GM21529 (cell line): ENCODE measurements at regions not wholly inside any gene's neighbourhood (a gene's known extent, or its start where the extent isn't known, plus 50 kb on each side); places are given as distances from the start of the nearest gene placed in this dataset.
"Not testable (repeated sequence)": the region's sequence is repeated elsewhere in the genome, so short reads cannot be mapped to it uniquely, and the experiment has no call there.

Source experiments
- ATAC-seq: cut with Tn5 transposase; IDR thresholded peaks from one replicate; pipeline ENCODE4 v1.9.1; 2021; ENCODE audit not compliant: unreplicated experiment

DNA sequence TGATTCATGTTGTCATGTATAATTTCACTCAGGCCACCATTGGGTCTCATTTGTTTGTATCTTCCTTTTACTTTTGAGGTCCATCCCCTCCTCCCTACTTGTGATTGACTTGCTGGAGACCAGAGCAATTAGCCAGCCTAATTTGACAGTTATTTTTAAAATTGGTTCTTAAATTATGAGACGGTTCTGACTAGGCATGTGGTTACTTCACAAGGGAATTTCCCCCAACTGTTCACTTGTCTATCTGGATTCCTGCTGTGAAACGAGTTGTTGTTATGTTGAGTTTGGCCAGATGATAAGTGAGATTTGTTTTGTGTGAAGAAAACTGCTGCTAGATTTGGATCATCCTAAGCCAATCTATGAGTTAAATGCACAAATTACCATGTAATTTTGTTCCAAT is 359.1 kb downstream of the BARHL2 start:
- ATAC-seq = peak; percentile 71

DNA sequence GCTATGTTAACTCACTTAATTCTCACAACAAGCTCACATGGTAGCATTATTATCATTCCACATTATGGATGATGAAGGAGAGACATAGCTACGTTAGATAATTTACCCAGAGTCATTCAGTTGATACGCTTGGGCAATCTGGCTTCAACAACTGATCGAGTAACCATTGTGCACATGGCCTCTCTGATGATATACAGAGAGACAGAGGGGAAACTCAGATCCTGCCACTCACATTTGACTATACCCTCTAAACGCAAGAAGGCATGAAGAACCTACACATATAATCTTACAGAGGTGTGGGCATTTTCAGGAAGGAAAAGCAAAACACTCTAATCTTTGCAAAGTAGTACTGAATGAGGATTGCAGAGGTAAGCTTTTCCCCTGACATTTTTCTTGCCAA is 360.1 kb downstream of the BARHL2 start:
- peak; percentile 52 for ATAC-seq

DNA sequence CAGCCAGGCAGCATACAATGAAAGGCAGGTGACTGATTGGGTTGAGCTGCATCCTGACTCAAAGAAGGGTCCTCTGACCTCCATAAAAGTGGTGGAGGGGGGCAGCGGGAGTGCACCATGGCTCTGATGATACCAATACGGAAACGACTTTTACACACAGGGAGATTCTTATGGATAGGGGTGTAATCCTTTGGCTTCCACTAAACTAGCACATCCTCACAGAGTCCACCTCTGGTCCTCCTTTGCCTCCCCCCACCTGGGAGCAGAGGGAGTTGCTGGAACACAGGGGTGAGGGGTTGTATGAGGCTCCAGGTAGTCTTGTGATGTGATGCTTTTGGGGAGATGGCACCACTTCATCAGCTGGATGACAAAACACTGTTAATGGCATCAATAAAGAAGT is 361.0 kb downstream of the BARHL2 start:
- no peak for ATAC-seq

DNA sequence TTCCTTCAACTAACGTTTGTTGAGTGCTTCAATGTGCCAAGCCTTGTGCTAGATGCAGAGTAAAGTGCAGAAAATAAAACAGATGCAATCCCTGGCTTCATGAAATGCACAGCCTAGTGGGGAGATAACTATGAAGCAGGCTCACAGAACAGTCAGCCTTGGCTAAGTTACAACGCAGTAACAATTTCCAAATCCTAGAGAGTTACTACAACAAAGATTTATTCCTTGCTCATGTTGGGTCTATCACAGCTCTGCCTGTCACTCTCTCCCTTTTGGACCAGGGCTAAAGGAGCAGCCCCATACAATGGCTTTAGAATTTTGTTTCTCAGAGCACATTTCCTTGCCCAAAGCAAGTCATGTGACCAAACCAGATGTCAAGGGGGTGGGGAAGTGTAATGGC is 359.8 kb downstream of the ZNF326 start:
- no peak for ATAC-seq

DNA sequence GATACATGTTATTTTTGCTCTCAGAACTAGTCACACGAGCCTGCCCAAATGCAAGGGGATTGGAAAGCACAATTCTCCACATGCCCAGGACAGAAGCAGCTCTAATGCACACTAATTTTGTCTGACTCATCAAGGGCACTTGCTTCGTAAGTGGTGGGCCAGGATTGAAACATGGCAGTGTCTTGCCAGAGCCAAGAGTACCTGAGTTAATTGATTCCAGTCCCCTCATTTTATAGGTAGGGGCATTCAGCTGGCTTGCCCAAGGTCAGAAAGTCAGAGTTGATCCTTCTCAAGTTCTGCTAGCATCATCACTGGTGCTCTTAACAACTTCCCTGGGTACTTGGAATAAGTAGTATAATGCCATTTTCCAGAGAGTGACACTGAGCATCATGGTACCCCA is 356.1 kb downstream of the ZNF326 start:
- no peak for ATAC-seq

DNA sequence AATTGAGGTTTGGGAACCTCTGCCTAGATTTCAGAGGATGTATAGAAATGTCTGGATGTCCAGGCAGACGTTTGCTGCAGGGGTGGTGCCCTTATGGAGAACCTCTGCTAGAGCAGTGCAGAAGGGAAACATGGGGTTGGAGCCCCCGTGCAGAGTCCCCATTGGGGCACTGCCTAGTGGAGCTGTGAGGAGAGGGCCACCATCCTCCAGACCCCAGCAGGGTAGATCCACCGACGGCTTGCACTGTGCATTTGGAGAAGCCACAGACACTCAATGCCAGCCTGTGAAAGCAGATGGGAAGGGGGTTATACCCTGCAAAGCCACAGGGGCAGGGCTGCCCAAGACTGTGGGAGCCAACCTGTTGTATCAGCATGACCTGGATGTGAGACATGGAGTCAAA is 354.6 kb downstream of the ZNF326 start:
- ATAC-seq = no peak

DNA sequence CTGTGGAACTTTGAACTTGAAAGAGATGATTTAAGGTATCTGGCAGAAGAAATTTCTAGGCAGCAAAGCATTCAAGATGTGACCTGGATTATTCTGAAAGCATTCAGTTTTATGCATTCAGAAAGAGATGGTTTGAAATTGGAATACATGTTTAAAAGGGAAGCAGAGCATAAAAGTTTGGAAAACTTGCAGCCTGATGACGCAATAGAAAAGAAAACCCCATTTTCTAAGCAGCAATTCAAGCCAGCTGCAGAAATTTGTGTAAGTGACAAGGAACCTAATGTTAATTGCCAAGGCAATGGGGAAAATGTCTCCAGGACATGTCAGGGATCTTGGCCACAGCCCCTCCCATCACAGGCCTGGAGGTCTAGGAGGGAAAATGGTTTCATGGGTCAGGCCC is 354.0 kb downstream of the ZNF326 start:
- no peak for ATAC-seq

DNA sequence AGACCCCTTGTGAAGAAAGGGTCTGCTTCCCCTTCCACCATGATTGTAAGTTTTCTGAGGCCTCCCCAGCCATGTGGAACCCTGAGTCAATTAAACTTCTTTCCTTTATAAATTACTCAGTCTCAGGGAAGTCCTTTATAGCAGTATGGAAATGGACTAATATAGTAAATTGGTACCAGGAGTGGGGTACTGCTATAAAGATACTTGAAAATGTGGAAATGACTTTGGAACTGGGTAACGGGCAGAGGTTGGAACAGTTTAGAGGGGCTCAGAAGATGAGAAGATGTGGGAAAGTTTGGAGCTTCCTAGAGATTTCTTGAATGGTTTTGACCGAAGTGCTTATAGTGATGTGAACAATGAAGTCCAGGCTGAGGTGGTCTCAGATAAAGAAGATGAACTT is 353.5 kb downstream of the ZNF326 start:
- not testable (repeated sequence) for ATAC-seq

DNA sequence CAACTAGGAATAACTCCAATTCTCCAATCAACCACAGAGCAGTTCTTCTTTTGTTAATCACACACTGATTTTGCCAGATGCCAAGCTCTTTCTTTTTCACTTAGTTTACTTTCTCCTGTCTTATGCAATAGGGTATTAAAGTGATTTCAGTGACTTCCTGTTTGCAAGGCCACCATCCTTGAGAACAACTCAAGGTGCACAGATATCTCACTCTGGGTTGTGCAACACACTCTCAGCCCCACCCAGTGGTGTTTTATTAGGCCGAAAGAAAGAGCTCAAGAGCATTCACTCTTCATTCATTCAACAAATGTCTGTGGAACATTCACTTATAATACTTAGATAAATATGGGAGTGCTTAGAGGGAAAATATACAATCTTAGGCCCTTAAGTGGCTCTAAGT is 352.5 kb downstream of the ZNF326 start:
- no peak for ATAC-seq

DNA sequence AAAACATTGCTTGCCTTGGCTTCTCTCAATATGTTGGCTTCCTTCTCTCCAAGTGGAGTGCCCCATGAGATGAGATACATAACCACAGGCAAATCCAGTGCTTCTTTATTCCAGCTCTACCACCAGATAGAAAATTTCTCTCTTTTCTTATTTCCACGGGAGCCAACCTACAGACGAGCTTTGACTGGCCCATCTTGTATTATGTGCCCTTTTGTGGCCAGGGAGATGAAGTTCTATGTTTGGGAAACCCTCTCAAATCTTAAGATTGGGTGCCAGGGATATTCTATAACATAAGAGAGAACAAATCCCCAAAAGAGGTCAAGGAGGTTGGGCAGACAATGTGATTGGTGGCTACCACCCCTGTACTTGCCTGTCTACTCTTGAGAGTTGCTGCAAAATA is 351.8 kb downstream of the ZNF326 start:
- ATAC-seq = no peak

DNA sequence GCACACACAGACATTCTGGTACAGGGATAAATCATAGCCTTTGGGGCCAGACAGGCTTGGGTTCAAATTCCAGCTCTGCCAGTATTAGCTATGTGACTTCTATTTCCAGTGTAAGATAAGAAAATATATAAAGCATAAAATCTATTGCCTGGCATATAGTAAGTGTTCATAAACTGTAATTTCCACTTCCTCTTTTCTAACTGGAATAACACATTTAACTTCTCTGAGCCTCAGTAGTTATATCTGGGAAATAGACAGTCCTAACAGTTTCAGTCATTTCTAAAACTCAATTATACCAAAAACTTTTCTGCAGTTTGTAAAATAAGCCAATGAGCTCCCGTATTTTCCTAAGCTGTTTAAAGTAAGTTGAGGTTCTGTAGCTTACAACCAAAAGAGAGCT is 351.4 kb downstream of the ZNF326 start:
- no peak for ATAC-seq

DNA sequence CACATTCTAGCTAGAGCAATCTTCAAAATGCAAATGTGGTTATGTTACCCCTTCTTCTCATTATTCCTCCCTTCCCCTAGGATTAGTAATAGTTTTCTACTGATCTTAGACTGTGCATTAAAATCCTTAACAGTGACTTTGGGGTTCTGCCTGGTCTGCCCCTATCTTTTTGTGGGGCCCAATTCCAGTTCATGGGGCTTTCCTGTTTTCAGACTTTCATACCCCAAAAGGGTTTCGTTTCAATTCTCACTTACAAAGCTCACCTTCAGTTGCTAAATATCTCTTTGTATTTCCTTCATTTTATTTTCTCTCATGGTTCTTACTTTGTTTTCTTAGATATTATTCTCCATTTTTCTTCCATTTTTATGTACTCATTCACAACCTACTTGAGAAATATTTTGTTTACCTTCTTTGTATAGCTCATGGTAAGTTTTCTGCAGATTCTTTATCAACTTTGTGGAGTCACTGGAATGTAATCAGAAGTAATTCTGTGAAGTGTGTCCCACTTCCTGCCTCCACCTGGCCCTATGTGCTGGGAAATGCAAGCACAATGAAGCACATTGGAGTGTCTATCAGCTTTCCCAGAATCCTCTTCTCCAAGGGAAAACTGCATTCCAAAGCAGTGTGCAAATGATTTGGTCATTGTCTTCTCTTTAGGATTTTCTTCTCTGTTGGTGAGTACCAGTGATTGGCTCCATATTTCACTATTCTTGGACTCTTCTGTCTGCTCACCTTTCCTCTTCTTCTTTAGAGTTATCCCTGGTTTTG is 350.2 kb downstream of the ZNF326 start:
- ATAC-seq = no peak

DNA sequence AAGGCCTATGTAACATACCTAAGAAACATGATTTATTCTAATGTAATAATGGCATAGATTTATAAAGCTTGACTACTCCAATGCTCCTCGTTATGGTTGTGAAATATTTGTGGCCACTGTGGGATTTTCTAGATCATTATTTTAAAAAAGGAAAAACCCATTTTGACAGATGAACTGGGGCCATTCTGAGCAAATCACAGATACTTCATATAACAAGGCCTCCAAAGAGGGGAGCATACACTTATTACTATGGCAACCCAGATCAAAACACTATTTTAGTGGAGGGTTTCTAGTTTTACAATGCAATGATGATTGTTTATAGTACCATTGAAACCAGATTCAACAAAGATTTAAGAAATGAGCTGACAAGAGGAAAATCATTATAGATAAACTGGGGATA is 346.6 kb downstream of the ZNF326 start:
- no peak for ATAC-seq

DNA sequence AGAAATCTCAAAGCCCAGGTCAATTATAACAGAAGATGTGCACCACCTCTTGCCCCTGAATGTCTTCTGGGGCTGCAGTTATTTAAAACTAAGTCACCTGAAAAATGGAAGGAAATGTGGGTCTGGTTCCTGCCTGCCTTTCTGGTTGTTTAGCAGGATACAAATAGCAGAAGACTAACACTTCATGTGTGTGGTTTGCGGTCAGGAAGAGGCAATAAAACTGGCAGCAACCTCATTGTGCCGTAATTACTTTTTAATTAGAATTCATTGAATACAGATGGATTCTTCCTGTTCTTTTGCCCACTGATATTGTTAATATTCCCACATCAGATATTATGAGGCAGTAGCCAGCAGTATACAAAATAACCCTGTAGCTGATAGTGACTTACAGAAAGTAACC is 345.7 kb downstream of the ZNF326 start:
- no peak for ATAC-seq

DNA sequence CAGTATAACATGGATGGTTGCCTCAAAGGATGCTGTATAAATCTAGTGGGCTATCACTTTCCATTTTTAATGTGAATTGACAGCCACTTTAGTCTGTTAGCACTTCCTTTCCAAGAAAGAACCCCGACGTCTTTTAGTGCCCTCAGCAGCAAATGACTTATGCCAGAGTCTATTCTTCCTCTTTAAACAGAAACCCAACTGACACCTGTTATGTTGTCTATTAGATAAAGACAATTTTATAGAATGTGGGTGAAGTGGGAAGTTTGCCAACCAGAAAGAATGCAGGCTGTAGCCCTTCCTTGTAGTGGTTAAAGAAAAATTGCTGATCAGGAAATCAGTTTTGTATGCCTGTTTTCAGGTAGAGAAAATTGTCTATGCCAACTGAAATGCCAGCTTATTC is 344.9 kb downstream of the ZNF326 start:
- ATAC-seq = no peak

DNA sequence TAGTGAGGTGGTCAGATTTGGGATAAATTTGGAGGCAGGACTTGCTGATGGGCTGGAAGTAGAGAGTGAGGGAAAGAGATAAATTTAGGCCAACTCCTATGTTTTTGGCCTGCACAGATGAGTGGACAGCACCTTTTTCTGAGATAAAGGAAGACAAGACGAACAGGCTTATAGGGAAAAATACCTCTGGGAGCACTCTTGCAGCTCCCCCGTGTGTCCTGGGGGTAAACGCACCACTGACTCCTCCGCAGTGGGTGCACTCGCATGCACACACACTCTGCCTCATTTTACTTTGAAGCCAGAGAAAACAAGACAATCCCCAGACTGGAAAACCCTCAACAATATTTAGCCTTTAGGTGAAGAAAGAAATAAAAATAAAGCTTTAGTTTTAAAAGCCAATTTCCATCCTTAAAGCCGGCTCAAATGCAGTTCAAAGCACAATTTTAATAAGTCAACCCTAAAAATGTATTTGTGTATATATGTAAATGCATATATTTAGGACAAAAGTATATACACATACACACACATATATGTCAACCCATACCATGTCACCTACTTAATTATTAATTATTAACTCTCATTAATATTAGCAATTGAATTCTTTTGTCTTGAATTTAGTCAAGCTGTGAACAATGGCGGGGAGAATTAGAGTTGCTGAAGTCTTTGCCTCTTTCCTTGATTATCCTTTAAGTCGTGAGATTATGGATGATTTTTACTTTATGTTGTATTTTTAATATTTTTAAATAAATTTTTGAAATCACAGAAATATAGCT is 341.8 kb downstream of the ZNF326 start:
- ATAC-seq = no peak

DNA sequence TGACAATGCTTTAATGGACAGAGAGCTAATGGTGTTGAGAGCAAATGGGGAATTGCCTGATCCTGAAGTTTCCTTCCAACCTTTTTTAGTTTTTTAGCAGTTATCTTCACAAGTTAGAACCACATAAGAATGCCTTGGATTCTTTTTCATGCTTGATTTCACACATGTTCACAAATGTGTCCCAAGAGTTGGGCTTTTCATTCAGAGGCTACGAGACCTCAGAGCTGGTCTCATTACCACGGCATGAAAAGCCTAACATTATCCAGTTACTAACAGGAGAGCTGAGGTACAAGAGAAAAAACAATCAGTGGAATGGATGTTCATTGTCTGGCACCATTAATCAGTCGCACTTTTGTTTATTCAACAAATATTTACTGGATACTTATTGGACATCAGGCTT is 340.6 kb downstream of the ZNF326 start:
- no peak for ATAC-seq

DNA sequence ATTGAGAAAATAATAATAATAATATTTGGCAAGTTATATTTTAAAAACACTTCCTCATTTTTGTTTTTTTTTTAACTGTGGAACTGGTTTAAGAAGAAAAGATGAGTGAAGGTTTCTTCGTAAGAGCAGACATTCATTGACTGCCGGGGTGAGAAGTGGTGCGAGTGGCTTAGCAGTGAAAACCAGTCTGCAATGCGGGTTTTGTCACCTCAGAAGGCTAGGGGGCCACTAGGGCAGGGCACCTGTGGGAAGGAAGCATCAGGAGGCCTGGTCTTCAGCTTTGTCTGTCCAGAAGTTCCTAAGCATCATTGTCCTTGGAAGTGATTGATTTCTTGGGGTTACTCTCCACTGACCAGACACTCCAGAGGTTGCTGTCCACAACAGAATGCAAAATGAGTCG is 339.2 kb downstream of the ZNF326 start:
- ATAC-seq = no peak

DNA sequence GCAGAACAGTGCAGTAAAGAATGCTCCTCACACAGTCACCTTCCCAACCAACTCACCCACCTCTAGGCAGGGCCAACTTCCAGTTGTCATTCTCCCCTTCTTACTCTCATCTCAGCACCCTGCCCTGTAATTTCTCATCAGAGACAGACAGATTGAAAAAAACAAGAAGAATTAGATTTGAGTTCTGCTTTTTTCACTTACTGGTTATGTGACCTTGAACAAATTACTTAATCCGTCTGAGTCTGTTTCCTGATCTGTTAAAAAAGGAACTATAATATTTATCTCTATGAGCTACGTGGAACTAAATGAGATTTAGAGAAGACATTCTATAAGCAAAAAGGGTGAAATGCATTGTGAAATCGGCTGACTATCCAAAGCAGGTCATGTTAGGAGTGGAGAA is 330.3 kb downstream of the ZNF326 start:
- ATAC-seq = no peak

DNA sequence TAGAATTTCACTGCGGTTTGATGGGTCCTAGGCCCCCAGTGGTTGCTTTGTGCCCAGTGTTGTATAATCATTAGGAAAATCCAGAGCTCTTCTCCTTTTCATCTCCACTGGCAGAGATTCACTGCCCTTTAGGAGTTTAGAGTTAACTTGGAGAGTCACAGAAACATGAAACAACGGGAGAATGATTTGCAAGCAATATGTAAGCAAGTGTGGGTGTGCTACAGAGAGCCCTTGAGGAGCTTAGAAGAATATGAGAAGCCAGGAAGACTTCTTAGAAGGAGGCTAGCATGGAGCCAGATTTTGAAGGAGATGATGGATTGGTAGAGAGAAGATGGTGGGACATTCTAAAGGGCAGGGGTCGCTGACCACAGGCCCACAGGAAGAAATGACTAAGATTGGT is 327.3 kb downstream of the ZNF326 start:
- no peak for ATAC-seq

DNA sequence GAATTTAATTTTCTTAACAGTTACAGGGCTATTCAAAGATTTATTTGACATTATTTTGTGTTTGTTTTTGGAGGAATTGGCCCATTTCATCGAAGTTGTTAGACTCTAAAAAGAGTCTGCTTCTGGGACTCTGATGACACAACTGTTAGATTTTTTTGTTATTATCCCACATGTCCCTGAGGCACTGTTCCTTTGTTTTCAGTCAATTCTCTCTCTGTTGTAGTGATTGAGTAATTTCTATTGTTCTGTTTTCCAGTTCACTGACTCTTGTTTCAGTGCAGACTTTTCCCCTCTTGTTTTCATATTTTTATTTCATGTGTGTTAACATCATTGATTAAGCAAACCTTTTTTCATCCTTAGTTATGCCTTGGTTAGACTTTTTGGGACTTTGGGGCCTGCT is 325.0 kb downstream of the ZNF326 start:
- ATAC-seq = no peak

DNA sequence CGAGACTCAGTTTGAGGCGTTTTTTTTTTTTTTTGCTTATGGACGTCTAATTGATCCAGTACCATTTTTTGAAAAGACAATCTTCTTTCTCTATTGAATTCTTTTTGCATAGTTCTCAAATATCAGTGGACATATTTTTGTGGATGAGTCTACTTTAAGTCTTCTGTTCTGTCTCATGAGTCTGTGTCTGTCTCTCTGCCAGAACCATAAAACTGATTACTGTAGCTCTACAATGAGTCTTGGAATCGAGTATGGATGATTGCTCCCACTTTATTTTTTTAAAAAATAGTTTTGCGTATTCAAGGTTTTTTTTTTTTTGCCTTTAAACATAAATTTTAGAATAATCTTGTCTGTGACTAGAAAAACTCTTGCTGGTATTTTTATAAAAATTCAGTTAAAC is 323.5 kb downstream of the ZNF326 start:
- no peak for ATAC-seq

DNA sequence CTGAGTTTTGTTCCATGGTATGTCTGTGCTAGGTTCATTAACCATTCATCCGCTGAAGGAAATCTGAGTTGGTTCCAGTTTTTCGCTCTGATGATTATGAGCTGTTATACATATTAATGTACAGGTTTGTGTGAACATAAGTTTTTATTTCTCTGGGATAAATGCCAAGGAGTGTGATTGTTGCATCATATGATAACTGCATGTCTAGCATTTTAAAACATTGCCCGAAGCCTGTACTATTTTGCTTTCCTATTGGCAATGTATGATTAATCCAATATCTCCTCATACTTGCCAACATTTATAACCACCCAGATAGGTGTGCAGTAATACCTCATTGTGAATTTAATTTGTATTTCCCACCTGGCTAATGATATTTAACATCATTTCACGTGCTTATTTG is 322.7 kb downstream of the ZNF326 start:
- no peak for ATAC-seq
